SU-DHL-6 (cell line): ENCODE measurements at regions not wholly inside any gene's neighbourhood (a gene's known extent, or its start where the extent isn't known, plus 50 kb on each side); places are given as distances from the start of the nearest gene placed in this dataset.

Experiments
- H2AFZ ChIP-seq: fragments of 200-600 bp; sonication (generic); 2 replicates; pipeline ENCODE4 v1.6.1; 2014; ENCODE audit warnings: low read depth, mild to moderate bottlenecking, moderate library complexity, mixed read lengths, antibody characterized with exemption, low read length; ENCODE audit not compliant: severe bottlenecking
- H3F3A ChIP-seq: fragments of 200-600 bp; shearing (Covaris generic); 2 replicates; pipeline ENCODE4 v1.6.0; 2016; ENCODE audit warnings: antibody characterized with exemption, mild to moderate bottlenecking; ENCODE audit not compliant: insufficient read depth
- H3K27ac ChIP-seq: fragments of 200-600 bp; sonication (generic); 2 replicates; pipeline ENCODE4 v1.5.1; 2016; ENCODE audit warnings: low read depth, mild to moderate bottlenecking, low read length, moderate library complexity, mixed read lengths
- H3K27me3 ChIP-seq: fragments of 200-600 bp; sonication (generic), shearing (Covaris generic); 2 replicates; pipeline ENCODE4 v1.6.0; 2014; ENCODE audit warnings: mild to moderate bottlenecking, low read length
- H3K36me3 ChIP-seq: fragments of 200-600 bp; sonication (generic); 2 replicates; pipeline ENCODE4 v1.6.1; 2014; ENCODE audit warnings: mild to moderate bottlenecking, low read length, mixed read lengths
- H3K4me2 ChIP-seq: fragments of 300-600, 200-600 bp; shearing (Covaris generic), sonication (generic); 2 replicates; pipeline ENCODE4 v1.6.0; 2014; ENCODE audit warnings: low read length, low read depth, mild to moderate bottlenecking; ENCODE audit not compliant: poor library complexity, severe bottlenecking
- H3K4me3 ChIP-seq: fragments of 200-600 bp; sonication (generic); 2 replicates; pipeline ENCODE4 v1.5.1; 2014; ENCODE audit warnings: antibody characterized with exemption, low read length, mild to moderate bottlenecking, mixed read lengths; ENCODE audit not compliant: insufficient read depth, poor library complexity, severe bottlenecking
- H3K79me2 ChIP-seq: fragments of 200-600 bp; sonication (generic); 2 replicates; pipeline ENCODE4 v1.6.1; 2014; ENCODE audit warnings: mild to moderate bottlenecking, low read length, moderate library complexity; ENCODE audit not compliant: insufficient read depth
- H3K9ac ChIP-seq: fragments of 200-600 bp; sonication (generic); 2 replicates; pipeline ENCODE4 v1.7.0; 2014; ENCODE audit warnings: mild to moderate bottlenecking, low read length
- H3K9me2 ChIP-seq: fragments of 200-600 bp; sonication (generic); replicated peaks from 2 replicates; pipeline ENCODE4 v1.6.1; 2014; ENCODE audit warnings: low read length; ENCODE audit not compliant: insufficient read depth
- H3K9me3 ChIP-seq: fragments of 200-600 bp; sonication (generic); 2 replicates; pipeline ENCODE4 v1.6.1; 2014; ENCODE audit warnings: low read length, mixed read lengths; ENCODE audit not compliant: insufficient read depth
- H4K20me1 ChIP-seq: fragments of 200-600 bp; sonication (generic); 2 replicates; pipeline ENCODE4 v1.6.1; 2014; ENCODE audit warnings: low read depth, mild to moderate bottlenecking, antibody characterized with exemption, low read length, moderate library complexity, mixed read lengths
- CTCF ChIP-seq: fragments of 200-600 bp; sonication (generic); IDR thresholded peaks from one replicate; pipeline ENCODE4 v1.5.1; 2017; ENCODE audit warnings: antibody characterized with exemption, mild to moderate bottlenecking, low read length, moderate library complexity; ENCODE audit not compliant: insufficient read depth, poor library complexity, severe bottlenecking
- EZH2phosphoT487 ChIP-seq: fragments of 200-600 bp; sonication (generic), shearing (Covaris generic); conservative IDR thresholded peaks from 2 replicates; pipeline ENCODE4 v1.6.1; 2018; ENCODE audit warnings: mild to moderate bottlenecking, antibody characterized with exemption, low read length, moderate library complexity, mixed read lengths

- Histone ChIP-seq H3K4me2 (no peak overlapping the region), H3K4me3 (no peak overlapping the region), H4K20me1 (no peaks in the 10 kb centered on the region), H3K9me2 (no peaks in the 10 kb centered on the region), H3K27ac (no peak overlapping the region), H3F3A (no peaks in the 10 kb centered on the region), H3K79me2 (no peaks in the 10 kb centered on the region), H3K9me3 (no peaks in the 10 kb centered on the region), H3K36me3 (no peaks in the 10 kb centered on the region), H3K27me3 (no peaks in the 10 kb centered on the region), H3K9ac (no peak overlapping the region), H2AFZ (no peak overlapping the region)
- TF ChIP-seq EZH2phosphoT487 (no peak), CTCF (no peak)
Observed at GRCh38 chr1:245014247-245015029, 140.3 kb upstream of the KIF26B start.

GRCh38 chr1:245010018-245010614 lies 144.7 kb upstream of the KIF26B start:
- Histone ChIP-seq H3K4me3 (no peak overlapping the region), H3K27ac (no peak overlapping the region), H3K9me2 (no peaks in the 10 kb centered on the region), H3K4me2 (no peak overlapping the region), H3F3A (no peaks in the 10 kb centered on the region), H3K36me3 (no peaks in the 10 kb centered on the region), H3K9ac (no peak overlapping the region), H3K79me2 (no peaks in the 10 kb centered on the region), H2AFZ (no peak overlapping the region), H3K9me3 (no peaks in the 10 kb centered on the region), H3K27me3 (no peaks in the 10 kb centered on the region), H4K20me1 (no peaks in the 10 kb centered on the region)
- TF ChIP-seq EZH2phosphoT487 (no peak), CTCF (no peak)

DNA sequence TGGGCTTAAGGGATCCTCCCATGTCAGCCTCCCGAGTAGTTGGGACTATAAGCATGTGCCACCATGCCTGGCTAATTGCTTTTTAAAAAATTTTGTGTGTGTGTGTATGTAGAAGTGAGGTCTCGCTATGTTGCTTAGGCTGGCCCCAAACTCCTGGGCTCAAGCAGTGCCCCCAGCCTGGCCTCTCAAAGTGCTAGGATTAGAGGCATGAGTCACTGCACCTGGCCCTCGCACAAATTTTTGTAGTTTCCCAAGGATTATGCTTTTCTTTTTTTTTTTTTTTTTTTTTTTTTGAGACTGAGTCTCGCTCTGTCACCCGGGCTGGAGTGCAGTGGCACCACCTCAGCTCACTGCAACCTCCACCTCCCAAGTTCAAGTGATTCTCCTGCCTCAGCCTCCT lies 144.4 kb upstream of the HNRNPU start:
- TF ChIP-seq CTCF = no peak
- no peak for TF ChIP-seq EZH2phosphoT487
- Histone ChIP-seq H3K36me3 (no peaks in the 10 kb centered on the region), H3K4me3 (no peak overlapping the region), H3F3A (no peaks in the 10 kb centered on the region), H3K9ac (no peak overlapping the region), H3K27me3 (no peaks in the 10 kb centered on the region), H3K9me3 (no peaks in the 10 kb centered on the region), H2AFZ (no peak overlapping the region), H3K27ac (no peak overlapping the region), H3K79me2 (no peaks in the 10 kb centered on the region), H4K20me1 (no peaks in the 10 kb centered on the region), H3K4me2 (no peak overlapping the region), H3K9me2 (no peaks in the 10 kb centered on the region)
